Pancreas (tissue), 10 donors: ENCODE measurements at regions not wholly inside any gene's neighbourhood (a gene's known extent, or its start where the extent isn't known, plus 50 kb on each side); places are given as distances from the start of the nearest gene placed in this dataset.

Experiments used
- ATAC-seq, 4 donors: fragments of 200-7000 bp; cut with Tn5 transposase; one replicate each; pipeline versions ENCODE4 v1.8.0 to v1.9.1; 2020; ENCODE audit warnings: mild to moderate bottlenecking in 4 of 4, moderate library complexity in 4 of 4
- DNase-seq, 6 donors: peaks; one replicate each; pipeline ENCODE4 v3.0.0-alpha.2; 2020
- FAIRE-seq: peaks from 2 replicates; lab custom pipeline; 2012; peaks lifted over from hg19 to GRCh38; lab: Jason Lieb, UNC
- H3K27ac ChIP-seq, 4 donors: fragments of 200-600 bp; sonication (generic); 1 replicate in 3 of 4; 2 replicates in 1 of 4; pipeline versions ENCODE4 v1.5.0 to v1.8.0; 2020
- H3K27me3 ChIP-seq, 4 donors: fragments of 200-600 bp; one replicate each; pipeline ENCODE4 v1.8.0; 2021
- H3K36me3 ChIP-seq, 3 donors: fragments of 200-600 bp; sonication (generic) in 1 of 3; one replicate each; pipeline versions ENCODE4 v1.5.0 to v1.8.0; 2020 to 2021
- H3K4me1 ChIP-seq, 3 donors: fragments of 200-600 bp; one replicate each; pipeline ENCODE4 v1.8.0; 2021
- H3K4me3 ChIP-seq, 4 donors: fragments of 200-600 bp; sonication (generic) in 2 of 4; one replicate each; pipeline versions ENCODE4 v1.5.0 to v1.8.0; 2020 to 2021
- H3K9me3 ChIP-seq, 4 donors: fragments of 200-600 bp; one replicate each; pipeline ENCODE4 v1.8.0; 2021
- CTCF ChIP-seq, 4 donors: fragments of 200-600 bp; sonication (generic) in 3 of 4; IDR thresholded peaks; one replicate each; pipeline versions ENCODE4 v1.5.0 to v1.8.0; 2021; ENCODE audit warnings: antibody characterized with exemption in 4 of 4
- WGBS, 2 donors: extraction: QIAGEN DNeasy Blood & Tissue Kit; methylation state at CpG; one replicate each; pipeline ENCODE4 v1.1.7; 2013; 5-methylcytosine and 5-hydroxymethylcytosine counted together
- intact Hi-C, 3 donors: fragments of 100-400 bp; cut with DNase I; formaldehyde crosslinking; loops; one replicate each; pipeline versions ENCODE4 v1.11.1 to v1.14.2; 2022
- donor health status: healthy with polysubstance abuse.
- donor health status: DM: no; HTN: no; CAD: no; lungs with moderate emphysema.
- donor health status: DM: no; HTN: no; CAD: no.
- donor health status: control.
- donor health status: control.
- donor health status: Bipolar disorder and iron deficiency.
- donor health status: DM: yes; HTN: yes; CAD: no.
- donor health status: DM: no; HTN: no; CAD: no.
- donor health status: DM: no; HTN: no; CAD: no.
- donor health status: DM: yes; HTN: yes; CAD: no.

GRCh38 chr4:127239902-127240763, 392.6 kb upstream of the INTU start:
- H3K4me1 ChIP-seq: no peaks in the 10 kb centered on the region
- H3K36me3 ChIP-seq: no peaks in the 10 kb centered on the region
- DNase-seq: no peak
- H3K4me3 ChIP-seq: no peak overlapping the region
- intact Hi-C loops: no loop called here
- ATAC-seq: no peak
- whole genome bisulfite sequencing, 2 donors: 40 to 54% methylated on average over 7 of the region's 7 CpGs
- TF ChIP-seq CTCF (IDR thresholded peaks at IDR 0.05): no peak
- H3K9me3 ChIP-seq: no peaks in the 10 kb centered on the region
- H3K27ac ChIP-seq: no peak overlapping the region
- H3K27me3 ChIP-seq: no peaks in the 10 kb centered on the region
- no peak for FAIRE-seq

- no peak overlapping the region for H3K4me3 ChIP-seq
- ATAC-seq (no peak), FAIRE-seq (no peak), DNase-seq (no peak)
- no peaks in the 10 kb centered on the region for H3K36me3 ChIP-seq
- 73 to 93% methylated on average over 2 of the region's 2 CpGs for WGBS, 2 donors
- TF ChIP-seq CTCF (IDR thresholded peaks at IDR 0.05): no peak
- intact Hi-C loops: no loop called here
- H3K27me3 ChIP-seq: no peaks in the 10 kb centered on the region
- no peaks in the 10 kb centered on the region for H3K9me3 ChIP-seq
- no peaks in the 10 kb centered on the region for H3K4me1 ChIP-seq
- no peak overlapping the region for H3K27ac ChIP-seq
These were observed 392.0 kb upstream of the INTU start for GRCh38 chr4:127240764-127241105.

GRCh38 chr4:127244515-127244914, 388.2 kb upstream of the INTU start:
- ATAC-seq (no peak), FAIRE-seq (no peak)
- 59 to 66% methylated on average over 5 of the region's 5 CpGs for WGBS, 2 donors

GRCh38 chr4:127246963-127247952, 385.5 kb upstream of the INTU start:
- H3K27ac ChIP-seq: no peak overlapping the region
- no peak overlapping the region for H3K4me3 ChIP-seq
- no peaks in the 10 kb centered on the region for H3K27me3 ChIP-seq
- intact Hi-C loops: no loop called here
- no peaks in the 10 kb centered on the region for H3K4me1 ChIP-seq
- ATAC-seq (no peak), FAIRE-seq (no peak), DNase-seq (no peak)
- 53 to 68% methylated on average over 6 of the region's 6 CpGs for WGBS, 2 donors
- no peak for TF ChIP-seq CTCF (IDR thresholded peaks at IDR 0.05)
- H3K36me3 ChIP-seq: no peaks in the 10 kb centered on the region
- no peaks in the 10 kb centered on the region for H3K9me3 ChIP-seq

More at GRCh38 chr4:127244515-127244914, 388.2 kb upstream of the INTU start:
- H3K9me3 ChIP-seq: no peaks in the 10 kb centered on the region
- intact Hi-C loops: no loop called here
- no peak for TF ChIP-seq CTCF (IDR thresholded peaks at IDR 0.05)
- no peak overlapping the region for H3K27ac ChIP-seq
- no peaks in the 10 kb centered on the region for H3K4me1 ChIP-seq
- H3K4me3 ChIP-seq: no peak overlapping the region
- H3K36me3 ChIP-seq: no peaks in the 10 kb centered on the region
- no peak for DNase-seq
- H3K27me3 ChIP-seq: no peaks in the 10 kb centered on the region
